Transverse colon (tissue), 3 donors: ENCODE measurements at regions not wholly inside any gene's neighbourhood (a gene's known extent, or its start where the extent isn't known, plus 50 kb on each side); places are given as distances from the start of the nearest gene placed in this dataset.

Experiments used
- CTCF ChIP-seq, 5 experiments: fragments of 200-600 bp in 3 of 5; fragments of 450-650 bp in 2 of 5; sonication (generic) in 3 of 5; IDR thresholded peaks; 1 replicate in 2 of 5; 2 replicates in 3 of 5; pipeline ENCODE4 v1.5.1; 2016 to 2017; ENCODE audit warnings: antibody characterized with exemption in 5 of 5, inconsistent platforms in 3 of 5, mild to moderate bottlenecking in 2 of 5, moderate library complexity in 1 of 5
- POLR2A ChIP-seq: fragments of 450-650 bp; IDR thresholded peaks from one replicate; pipeline ENCODE4 v1.6.1; 2016; ENCODE audit warnings: antibody characterized with exemption, mild to moderate bottlenecking, moderate library complexity

- TF ChIP-seq CTCF (IDR thresholded peaks at IDR 0.05), result no peak
- TF ChIP-seq POLR2A, result no peak
These were observed 66.5 kb upstream of the GALNT9 start for GRCh38 chr12:132395908-132396305.
